Left colon (tissue), 2 donors: ENCODE measurements at regions not wholly inside any gene's neighbourhood (a gene's known extent, or its start where the extent isn't known, plus 50 kb on each side); places are given as distances from the start of the nearest gene placed in this dataset.

ENCODE experiments used
- ATAC-seq: fragments of 200-7000 bp; cut with Tn5 transposase; one replicate; pipeline ENCODE4 v1.9.1; 2020; ENCODE audit warnings: mild to moderate bottlenecking, moderate library complexity
- DNase-seq, 2 donors: peaks; one replicate each; pipeline ENCODE4 v3.0.0-alpha.2; 2020
- intact Hi-C, 2 donors: fragments of 100-400 bp; cut with DNase I in 1 of 2; cut with micrococcal nuclease in 1 of 2; formaldehyde crosslinking; loops; one replicate each; pipeline versions ENCODE4 v1.11.2 to v1.14.0; 2022; cut with DNase I, micrococcal nuclease
- donor health status: DM: no; HTN: no; CAD: no.
- donor health status: DM: yes; HTN: yes; CAD: no.

GRCh38 chr4:60808726-60809485 is 391.2 kb upstream of the ADGRL3 start:
- no peak for ATAC-seq
- intact Hi-C loops, result no loop called here

GRCh38 chr4:60809486-60809800 is 390.7 kb upstream of the ADGRL3 start:
- ATAC-seq (no peak), DNase-seq (no peak)
- intact Hi-C loops, result no loop called here

More at GRCh38 chr4:60808726-60809485, 391.2 kb upstream of the ADGRL3 start:
- DNase-seq, result no peak

GRCh38 chr4:60812811-60813210 is 387.3 kb upstream of the ADGRL3 start:
- DNase-seq (no peak), ATAC-seq (no peak)
- intact Hi-C loops, result no loop called here

DNA sequence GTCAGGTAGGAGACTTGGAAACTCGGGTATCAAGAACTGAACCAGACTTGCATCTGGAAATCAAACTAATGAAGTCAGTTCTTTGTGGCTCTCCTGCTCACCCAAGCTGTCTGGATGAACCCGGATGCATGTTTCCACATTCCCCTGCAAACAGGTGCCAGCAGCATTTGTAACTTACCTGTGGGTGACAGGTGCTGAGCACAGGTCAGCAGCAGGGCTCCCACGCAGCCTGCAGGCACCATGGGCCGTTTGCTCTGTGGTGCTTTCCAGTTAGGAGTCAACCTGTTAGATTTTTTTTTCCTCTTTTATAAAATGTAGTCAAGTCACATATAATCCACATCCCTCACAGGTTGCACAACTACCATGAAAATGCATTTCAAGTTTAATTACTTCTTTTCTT is 385.6 kb upstream of the ADGRL3 start:
- no peak for DNase-seq
- ATAC-seq, result no peak
- intact Hi-C loops, result no loop called here

GRCh38 chr4:60817609-60818008 is 382.5 kb upstream of the ADGRL3 start:
- intact Hi-C loops, result no loop called here
- no peak for DNase-seq
- no peak for ATAC-seq

- intact Hi-C loops, result no loop called here
- ATAC-seq (no peak), DNase-seq (no peak)
Observed at GRCh38 chr4:60822986-60823385, 377.1 kb upstream of the ADGRL3 start.

DNA sequence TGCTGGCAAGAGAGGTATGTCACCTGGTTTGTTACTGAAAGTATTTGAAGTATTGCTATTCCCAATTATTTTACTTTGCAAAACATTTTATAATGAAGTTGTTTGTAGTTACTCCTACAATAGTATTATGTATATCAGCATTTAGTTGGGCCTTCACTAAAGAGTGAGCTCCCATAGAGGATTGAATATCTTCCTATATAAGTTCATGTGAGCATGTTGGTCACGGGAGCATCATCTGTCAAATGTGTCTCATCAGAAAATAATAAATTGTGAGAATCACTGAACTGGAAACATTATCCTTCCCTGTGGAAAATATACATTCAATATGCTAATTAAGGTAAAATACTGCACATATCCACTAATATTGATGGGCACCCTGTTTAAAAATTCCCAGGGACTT is 360.1 kb upstream of the ADGRL3 start:
- DNase-seq (no peak), ATAC-seq (no peak)
- intact Hi-C loops, result no loop called here

- no peak for DNase-seq
- intact Hi-C loops, result no loop called here
Observed at GRCh38 chr4:60846678-60847077, 353.4 kb upstream of the ADGRL3 start.

GRCh38 chr4:60847614-60848013 is 352.5 kb upstream of the ADGRL3 start:
- DNase-seq, result no peak
- no peak for ATAC-seq
- intact Hi-C loops, result no loop called here

More at GRCh38 chr4:60846678-60847077, 353.4 kb upstream of the ADGRL3 start:
- no peak for ATAC-seq

DNA sequence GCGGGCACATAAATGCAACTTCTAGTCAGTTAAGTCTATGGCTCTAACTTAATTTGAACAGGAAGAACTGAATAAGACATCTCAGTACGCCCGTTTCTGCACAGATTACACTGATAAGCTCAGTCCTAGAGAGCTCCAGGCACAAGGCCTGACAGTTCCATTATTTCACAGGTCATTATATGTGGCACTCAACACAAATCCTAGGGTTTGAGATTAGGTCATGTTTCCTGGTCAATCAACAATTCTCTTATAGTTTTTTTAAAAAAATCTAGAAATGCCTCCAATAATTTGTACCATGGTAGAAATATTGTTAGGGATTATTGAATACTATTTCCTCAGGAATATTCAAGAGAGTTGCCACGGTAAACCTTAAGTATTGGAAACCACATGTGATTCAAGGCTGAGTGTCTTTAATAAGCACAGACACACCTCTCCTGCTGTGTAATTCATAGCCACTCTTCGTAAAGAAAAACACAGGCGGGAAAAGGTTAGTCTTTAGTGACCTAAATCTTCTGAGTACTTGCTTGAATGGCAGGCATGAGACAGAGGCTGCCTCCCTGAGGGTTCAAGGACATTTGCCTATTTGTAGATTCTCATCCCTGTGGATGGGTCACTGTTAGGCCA is 342.9 kb upstream of the ADGRL3 start:
- intact Hi-C loops, result no loop called here
- DNase-seq (no peak), ATAC-seq (no peak)

- ATAC-seq (no peak), DNase-seq (no peak)
- intact Hi-C loops, result no loop called here
Observed at GRCh38 chr4:60863442-60863841, 336.7 kb upstream of the ADGRL3 start.

DNA sequence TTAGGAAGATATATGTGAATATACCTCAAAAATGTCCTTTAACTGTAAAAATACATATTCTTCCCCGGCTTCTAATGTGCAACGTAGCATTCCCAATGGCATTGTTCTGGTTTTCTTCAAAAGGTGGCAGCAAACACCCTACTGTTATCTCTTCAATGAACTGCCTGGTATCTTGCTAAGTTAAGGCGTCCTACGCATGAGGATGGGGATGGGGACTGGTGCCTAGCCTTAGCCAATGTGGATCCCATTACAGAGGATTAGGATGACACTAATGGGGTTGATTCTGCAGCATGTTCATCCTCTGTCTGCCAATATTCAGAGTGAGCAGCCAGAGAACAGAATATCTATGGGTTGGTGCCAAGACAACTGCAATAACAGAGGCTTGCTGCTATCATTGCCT is 334.9 kb upstream of the ADGRL3 start:
- no peak for ATAC-seq
- intact Hi-C loops, result no loop called here
- no peak for DNase-seq

- intact Hi-C loops, result no loop called here
- DNase-seq (no peak), ATAC-seq (no peak)
Observed at GRCh38 chr4:60868232-60868960, 331.7 kb upstream of the ADGRL3 start.

GRCh38 chr4:60879135-60879701 is 320.9 kb upstream of the ADGRL3 start:
- DNase-seq (no peak), ATAC-seq (no peak)
- intact Hi-C loops, result no loop called here

DNA sequence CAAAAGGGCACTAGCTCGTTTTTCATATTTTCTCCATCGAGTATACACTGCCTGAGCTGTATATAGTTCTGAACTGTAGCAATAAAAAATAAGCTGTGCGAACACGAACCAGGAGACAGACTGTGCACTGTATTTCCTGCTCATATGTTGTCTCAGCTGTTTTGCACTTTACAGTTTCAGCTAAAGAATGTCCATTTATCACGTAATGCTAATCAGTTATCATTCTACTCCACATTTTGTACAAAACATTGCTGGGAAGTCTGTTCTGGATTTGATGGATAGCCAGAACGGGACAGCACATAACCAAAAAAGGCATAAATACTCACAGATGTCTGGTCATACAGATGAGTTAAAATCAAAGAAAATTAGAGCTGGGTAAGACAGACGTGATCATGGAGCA is 315.5 kb upstream of the ADGRL3 start:
- ATAC-seq (no peak), DNase-seq (no peak)
- intact Hi-C loops, result no loop called here

GRCh38 chr4:60885011-60885410 is 315.1 kb upstream of the ADGRL3 start:
- ATAC-seq (no peak), DNase-seq (no peak)
- intact Hi-C loops, result no loop called here

DNA sequence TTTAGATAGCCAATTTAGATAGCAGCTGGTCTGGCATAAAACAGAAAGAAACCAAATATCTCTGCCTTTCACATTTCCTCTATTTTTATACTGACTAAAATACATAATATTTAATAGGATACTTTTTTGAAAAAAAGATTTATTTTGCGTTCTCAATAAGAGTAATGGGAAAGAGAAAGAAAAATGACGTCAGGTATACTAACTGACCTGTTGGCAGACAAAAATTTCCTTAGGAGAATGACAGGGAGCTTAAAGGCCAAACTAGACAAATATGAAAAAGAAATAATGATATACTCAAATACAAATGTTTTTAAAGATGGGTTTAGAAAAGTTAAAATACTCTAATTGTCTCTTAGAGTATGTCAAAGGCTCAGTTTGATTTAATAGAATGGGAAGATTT is 309.4 kb upstream of the ADGRL3 start:
- intact Hi-C loops, result no loop called here
- ATAC-seq (no peak), DNase-seq (no peak)

GRCh38 chr4:60891947-60892346 is 308.2 kb upstream of the ADGRL3 start:
- intact Hi-C loops, result no loop called here
- no peak for DNase-seq
- ATAC-seq, result no peak

GRCh38 chr4:60897415-60897814 is 302.7 kb upstream of the ADGRL3 start:
- no peak for DNase-seq
- intact Hi-C loops, result no loop called here
- no peak for ATAC-seq

DNA sequence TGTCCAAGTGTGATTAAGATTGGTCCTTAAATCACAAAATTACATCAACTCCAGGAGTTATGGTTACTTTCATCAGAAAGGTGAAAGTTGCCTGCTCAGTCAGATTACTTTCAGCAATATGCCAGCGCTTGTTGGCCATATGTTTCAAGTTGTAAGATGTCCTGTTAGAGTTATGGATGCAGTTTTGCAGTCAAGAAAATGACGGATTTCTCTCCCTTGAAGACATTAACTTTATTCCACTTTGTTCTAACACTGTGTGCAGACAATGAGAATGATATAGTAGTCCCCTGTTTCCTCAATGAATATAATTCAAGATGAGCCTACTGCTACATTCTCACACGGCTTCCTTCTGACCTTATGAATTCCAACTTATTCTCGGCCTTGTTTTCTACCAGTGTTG is 295.0 kb upstream of the ADGRL3 start:
- ATAC-seq (no peak), DNase-seq (no peak)
- intact Hi-C loops, result no loop called here
